ENCODE measurements at regions not wholly inside any gene's neighbourhood (a gene's known extent, or its start where the extent isn't known, plus 50 kb on each side); places are given as distances from the start of the nearest gene placed in this dataset.

DNA sequence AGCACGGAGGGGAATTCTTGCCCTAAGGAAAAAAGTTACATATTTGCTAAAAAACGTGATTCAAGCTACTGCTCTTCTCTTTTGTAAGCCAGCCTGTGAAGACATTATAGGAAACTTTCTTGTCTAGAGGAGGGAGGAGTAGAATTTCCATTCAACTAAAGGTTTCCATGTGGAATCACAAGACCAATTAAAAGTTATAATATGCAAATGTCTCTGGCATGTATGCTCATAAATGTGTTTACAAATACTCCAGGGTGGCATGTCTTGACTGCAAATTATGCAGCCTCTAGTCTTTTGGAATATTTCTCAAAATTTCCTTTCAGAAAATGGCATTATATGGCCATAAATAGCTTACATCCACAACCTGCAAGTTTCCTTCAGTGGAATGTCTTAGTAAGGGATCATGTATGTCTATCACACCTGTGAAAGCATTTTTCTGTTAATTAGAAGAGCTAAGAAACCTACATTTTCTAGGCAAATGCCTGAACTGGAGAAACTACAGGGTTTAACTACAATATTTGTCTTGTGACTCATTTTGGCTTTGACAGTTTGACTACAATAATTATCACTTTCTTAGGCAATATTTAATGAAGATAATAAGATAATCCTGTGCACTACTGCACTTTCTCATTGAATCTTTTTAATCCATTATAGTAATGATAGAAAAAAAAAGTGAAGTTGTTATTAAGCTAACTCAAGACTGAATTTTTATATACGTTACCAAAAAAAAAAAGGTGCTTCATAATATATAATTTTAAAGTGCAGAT, 111.1 kb upstream of the C10orf90 start:
- no peak overlapping the region for H3K4me2 ChIP-seq (ENCODE audit: control insufficient read depth, insufficient read depth)
- ATAC-seq = no peak
- no peaks in the 10 kb centered on the region for H3K9me3 ChIP-seq (replicated peaks; ENCODE audit: control insufficient read depth, insufficient read depth, low read length)
- no peak overlapping the region for H3K4me3 ChIP-seq
- H4K20me1 ChIP-seq (ENCODE audit: control insufficient read depth, insufficient read depth) = no peaks in the 10 kb centered on the region
- no peak overlapping the region for H3K27ac ChIP-seq (ENCODE audit: control insufficient read depth, insufficient read depth)
- H3K79me2 ChIP-seq (ENCODE audit: control insufficient read depth, insufficient read depth, low read length) = no peaks in the 10 kb centered on the region
- no peaks in the 10 kb centered on the region for H3K4me1 ChIP-seq (ENCODE audit: control insufficient read depth, insufficient read depth, low read length)
- in situ Hi-C loops (cut with MboI) (no loop called here), intact Hi-C loops (cut with micrococcal nuclease; ENCODE audit: unreplicated experiment) (no loop called here)
- ChIA-PET CTCF (no interaction called here), POLR2A (no interaction called here), SMC1A (ENCODE audit: uncharacterized antibody, unreplicated experiment) (no interaction called here), RAD21 (ENCODE audit: unreplicated experiment) (no interaction called here)
- no TSS peak for BruUV-seq (replicated peaks)
- DNase-seq (ENCODE audit: low read depth, low spot score) = no peak
- no peak overlapping the region for H2AFZ ChIP-seq (ENCODE audit: control insufficient read depth, low read depth, low read length)
- no peak for FAIRE-seq
- TF ChIP-seq, protein P1, sequence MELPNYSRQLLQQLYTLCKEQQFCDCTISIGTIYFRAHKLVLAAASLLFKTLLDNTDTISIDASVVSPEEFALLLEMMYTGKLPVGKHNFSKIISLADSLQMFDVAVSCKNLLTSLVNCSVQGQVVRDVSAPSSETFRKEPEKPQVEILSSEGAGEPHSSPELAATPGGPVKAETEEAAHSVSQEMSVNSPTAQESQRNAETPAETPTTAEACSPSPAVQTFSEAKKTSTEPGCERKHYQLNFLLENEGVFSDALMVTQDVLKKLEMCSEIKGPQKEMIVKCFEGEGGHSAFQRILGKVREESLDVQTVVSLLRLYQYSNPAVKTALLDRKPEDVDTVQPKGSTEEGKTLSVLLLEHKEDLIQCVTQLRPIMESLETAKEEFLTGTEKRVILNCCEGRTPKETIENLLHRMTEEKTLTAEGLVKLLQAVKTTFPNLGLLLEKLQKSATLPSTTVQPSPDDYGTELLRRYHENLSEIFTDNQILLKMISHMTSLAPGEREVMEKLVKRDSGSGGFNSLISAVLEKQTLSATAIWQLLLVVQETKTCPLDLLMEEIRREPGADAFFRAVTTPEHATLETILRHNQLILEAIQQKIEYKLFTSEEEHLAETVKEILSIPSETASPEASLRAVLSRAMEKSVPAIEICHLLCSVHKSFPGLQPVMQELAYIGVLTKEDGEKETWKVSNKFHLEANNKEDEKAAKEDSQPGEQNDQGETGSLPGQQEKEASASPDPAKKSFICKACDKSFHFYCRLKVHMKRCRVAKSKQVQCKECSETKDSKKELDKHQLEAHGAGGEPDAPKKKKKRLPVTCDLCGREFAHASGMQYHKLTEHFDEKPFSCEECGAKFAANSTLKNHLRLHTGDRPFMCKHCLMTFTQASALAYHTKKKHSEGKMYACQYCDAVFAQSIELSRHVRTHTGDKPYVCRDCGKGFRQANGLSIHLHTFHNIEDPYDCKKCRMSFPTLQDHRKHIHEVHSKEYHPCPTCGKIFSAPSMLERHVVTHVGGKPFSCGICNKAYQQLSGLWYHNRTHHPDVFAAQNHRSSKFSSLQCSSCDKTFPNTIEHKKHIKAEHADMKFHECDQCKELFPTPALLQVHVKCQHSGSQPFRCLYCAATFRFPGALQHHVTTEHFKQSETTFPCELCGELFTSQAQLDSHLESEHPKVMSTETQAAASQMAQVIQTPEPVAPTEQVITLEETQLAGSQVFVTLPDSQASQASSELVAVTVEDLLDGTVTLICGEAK (IDR thresholded peaks at IDR 0.05; ENCODE audit: borderline replicate concordance) = no peak
- TF ChIP-seq, protein P2, sequence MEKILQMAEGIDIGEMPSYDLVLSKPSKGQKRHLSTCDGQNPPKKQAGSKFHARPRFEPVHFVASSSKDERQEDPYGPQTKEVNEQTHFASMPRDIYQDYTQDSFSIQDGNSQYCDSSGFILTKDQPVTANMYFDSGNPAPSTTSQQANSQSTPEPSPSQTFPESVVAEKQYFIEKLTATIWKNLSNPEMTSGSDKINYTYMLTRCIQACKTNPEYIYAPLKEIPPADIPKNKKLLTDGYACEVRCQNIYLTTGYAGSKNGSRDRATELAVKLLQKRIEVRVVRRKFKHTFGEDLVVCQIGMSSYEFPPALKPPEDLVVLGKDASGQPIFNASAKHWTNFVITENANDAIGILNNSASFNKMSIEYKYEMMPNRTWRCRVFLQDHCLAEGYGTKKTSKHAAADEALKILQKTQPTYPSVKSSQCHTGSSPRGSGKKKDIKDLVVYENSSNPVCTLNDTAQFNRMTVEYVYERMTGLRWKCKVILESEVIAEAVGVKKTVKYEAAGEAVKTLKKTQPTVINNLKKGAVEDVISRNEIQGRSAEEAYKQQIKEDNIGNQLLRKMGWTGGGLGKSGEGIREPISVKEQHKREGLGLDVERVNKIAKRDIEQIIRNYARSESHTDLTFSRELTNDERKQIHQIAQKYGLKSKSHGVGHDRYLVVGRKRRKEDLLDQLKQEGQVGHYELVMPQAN (conservative IDR thresholded peaks at IDR 0.05) = no peak
- no peak for TF ChIP-seq GATAD2B (conservative IDR thresholded peaks at IDR 0.05; ENCODE audit: low read depth)
- no peak for TF ChIP-seq RB1 (IDR thresholded peaks at IDR 0.05; ENCODE audit: borderline replicate concordance)
- no peak for TF ChIP-seq MTA3 (IDR thresholded peaks at IDR 0.05; ENCODE audit: borderline replicate concordance, low read length)
- no peak for TF ChIP-seq NBN (IDR thresholded peaks at IDR 0.05)
- H3K36me3 ChIP-seq (ENCODE audit: control insufficient read depth in 2 of 2, insufficient read depth in 2 of 2, low read length in 1 of 2) = no peaks in the 10 kb centered on the region
- H3K9ac ChIP-seq (ENCODE audit: control insufficient read depth, insufficient read depth, low read length) = no peak overlapping the region
- 0% methylated on average over 3 of the region's 3 CpGs for WGBS (ENCODE audit: insufficient coverage, insufficient replicate concordance, low lambda C conversion rate, missing lambda C conversion rate)
- H3K27me3 ChIP-seq (replicated peaks in 1 of 2; ENCODE audit: control insufficient read depth in 2 of 2, insufficient read depth in 2 of 2, low read length in 1 of 2) = no peaks in the 10 kb centered on the region

Measured in GM12878 (cell line).